SK-N-SH (cell line): ENCODE measurements at regions not wholly inside any gene's neighbourhood (a gene's known extent, or its start where the extent isn't known, plus 50 kb on each side); places are given as distances from the start of the nearest gene placed in this dataset.

Experiments used
- CTCF ChIA-PET: fragments of 300-600, 350-600 bp; formaldehyde crosslinking; extraction: SDS; loops from one replicate; lab custom pipeline; 2021; lab: Yijun Ruan, JAX
- POLR2A ChIA-PET: fragments of 350-600 bp; sonication (Branson Sonifier 250); formaldehyde crosslinking; extraction: SDS; loops from one replicate; lab custom pipeline; 2020; ENCODE audit warnings: antibody characterized with exemption, inconsistent platforms; lab: Yijun Ruan, JAX
- DNase-seq: peaks from one replicate; pipeline ENCODE4 v3.0.0; 2012
- H2AFZ ChIP-seq: fragments of 200-600 bp; sonication (generic); 2 replicates; pipeline ENCODE4 v1.8.1; 2016; ENCODE audit warnings: antibody characterized with exemption, mild to moderate bottlenecking, low read depth
- H3F3A ChIP-seq: fragments of 200-600 bp; sonication (generic); replicated peaks from 2 replicates; pipeline ENCODE3; 2016; ENCODE audit warnings: antibody characterized with exemption, mild to moderate bottlenecking; ENCODE audit not compliant: insufficient read depth
- H3K27ac ChIP-seq, 2 experiments: fragments of 200-500 bp in 1 of 2; fragments of 200-600 bp in 1 of 2; sonication (Bioruptor generic) in 1 of 2; sonication (generic), shearing (Covaris generic) in 1 of 2; 2 replicates each; pipeline versions ENCODE4 v1.5.1 to v1.6.1; 2014 to 2016; ENCODE audit warnings: low read depth in 2 of 2, inconsistent platforms in 1 of 2, low read length in 1 of 2, mild to moderate bottlenecking in 1 of 2, mixed read lengths in 1 of 2
- H3K27me3 ChIP-seq: fragments of 200-600 bp; sonication (generic), shearing (Covaris generic); 2 replicates; pipeline ENCODE4 v1.6.1; 2016; ENCODE audit warnings: mixed run types; ENCODE audit not compliant: insufficient read depth
- H3K36me3 ChIP-seq, 2 experiments: fragments of 200-500 bp in 1 of 2; fragments of 200-600 bp in 1 of 2; sonication (Bioruptor generic) in 1 of 2; sonication (generic) in 1 of 2; replicated peaks in 1 of 2; 2 replicates each; pipeline versions ENCODE3 to v1.5.1; 2014 to 2016; ENCODE audit warnings: low read length in 1 of 2, mild to moderate bottlenecking in 1 of 2; ENCODE audit not compliant: insufficient read depth in 2 of 2, control insufficient read depth in 1 of 2
- H3K4me1 ChIP-seq, 2 experiments: fragments of 200-500 bp in 1 of 2; fragments of 200-600 bp in 1 of 2; sonication (Bioruptor generic) in 1 of 2; sonication (generic), shearing (Covaris generic) in 1 of 2; 2 replicates each; pipeline versions ENCODE4 v1.5.1 to v1.6.1; 2014 to 2016; ENCODE audit warnings: low read depth in 1 of 2, low read length in 1 of 2, mixed run types in 1 of 2; ENCODE audit not compliant: insufficient read depth in 2 of 2, control insufficient read depth in 1 of 2
- H3K4me2 ChIP-seq: fragments of 200-600 bp; sonication (generic), shearing (Covaris generic); 2 replicates; pipeline ENCODE4 v1.6.1; 2017; ENCODE audit warnings: mixed run types
- H3K4me3 ChIP-seq, 2 experiments: fragments of 200-500 bp in 1 of 2; fragments of 200-600 bp in 1 of 2; sonication (Bioruptor generic) in 1 of 2; sonication (generic), shearing (Covaris generic) in 1 of 2; 2 replicates each; pipeline versions ENCODE4 v1.5.1 to v1.8.1; 2014 to 2016; ENCODE audit warnings: low read depth in 2 of 2, inconsistent platforms in 1 of 2, low read length in 1 of 2, mild to moderate bottlenecking in 1 of 2, mixed read lengths in 1 of 2, moderate library complexity in 1 of 2
- H3K79me2 ChIP-seq: fragments of 200-600 bp; sonication (generic); 2 replicates; pipeline ENCODE4 v1.8.1; 2017; ENCODE audit warnings: mild to moderate bottlenecking; ENCODE audit not compliant: insufficient read depth
- H3K9ac ChIP-seq: fragments of 200-600 bp; sonication (generic); 2 replicates; pipeline ENCODE4 v1.6.1; 2017; ENCODE audit warnings: mixed run types
- H3K9me2 ChIP-seq: fragments of 200-600 bp; sonication (generic); 2 replicates; pipeline ENCODE4 v1.6.1; 2017; ENCODE audit warnings: mixed run types
- H3K9me3 ChIP-seq: fragments of 200-600 bp; sonication (generic); 2 replicates; pipeline ENCODE4 v1.6.1; 2017; ENCODE audit warnings: mixed run types, mild to moderate bottlenecking, moderate library complexity
- H4K20me1 ChIP-seq: fragments of 200-600 bp; sonication (generic); 2 replicates; pipeline ENCODE4 v1.6.1; 2017; ENCODE audit warnings: mild to moderate bottlenecking, mixed run types; ENCODE audit not compliant: insufficient read depth
- CHD2 ChIP-seq: fragments of 150-350 bp; IDR thresholded peaks from 2 replicates; pipeline ENCODE4 v1.6.1; 2018; ENCODE audit warnings: low read length; ENCODE audit not compliant: partially characterized antibody
- ELF1 ChIP-seq: IDR thresholded peaks from 2 replicates; pipeline ENCODE4 v1.4.0; 2012
- EP300 ChIP-seq, 2 experiments: IDR thresholded peaks; 2 replicates each; pipeline versions ENCODE4 v1.4.0 to v1.6.1; 2012; ENCODE audit warnings: borderline replicate concordance in 1 of 2, low read depth in 1 of 2, low read length in 1 of 2
- EZH2phosphoT487 ChIP-seq: fragments of 200-600 bp; sonication (generic); IDR thresholded peaks from 2 replicates; pipeline ENCODE4 v1.6.1; 2017; ENCODE audit warnings: low read depth, mixed run types, mild to moderate bottlenecking, antibody characterized with exemption, moderate library complexity, borderline replicate concordance
- FOSL2 ChIP-seq: IDR thresholded peaks from 2 replicates; pipeline ENCODE4 v1.4.0; 2012; ENCODE audit warnings: low read depth, mild to moderate bottlenecking, moderate library complexity, borderline replicate concordance
- FOXJ3 ChIP-seq: sonication (generic); formaldehyde crosslinking; IDR thresholded peaks from 2 replicates; pipeline ENCODE4 v1.5.1; 2020; ENCODE audit warnings: mild to moderate bottlenecking, missing genetic modification reagents
- GABPA ChIP-seq: IDR thresholded peaks from 2 replicates; pipeline ENCODE4 v1.4.0; 2012; ENCODE audit warnings: low read depth, mild to moderate bottlenecking
- GATA2 ChIP-seq: sonication (generic); formaldehyde crosslinking; IDR thresholded peaks from 2 replicates; pipeline ENCODE4 v1.5.0; 2020; ENCODE audit warnings: mild to moderate bottlenecking, missing genetic modification reagents
- MEF2A ChIP-seq: IDR thresholded peaks from 2 replicates; pipeline ENCODE4 v1.4.0; 2012; ENCODE audit warnings: low read depth, borderline replicate concordance
- MXI1 ChIP-seq: IDR thresholded peaks from 2 replicates; pipeline ENCODE4 v1.6.1; 2012; ENCODE audit warnings: mild to moderate bottlenecking, low read depth, low read length, improper control_type of control experiment
- NFIC ChIP-seq: IDR thresholded peaks from 2 replicates; pipeline ENCODE4 v1.4.0; 2012; ENCODE audit warnings: borderline replicate concordance
- NRF1 ChIP-seq: IDR thresholded peaks from 2 replicates; pipeline ENCODE4 v1.6.1; 2012; ENCODE audit warnings: low read depth, mild to moderate bottlenecking, low read length
- POLR2AphosphoS5 ChIP-seq: IDR thresholded peaks from 2 replicates; pipeline ENCODE4 v1.6.1; 2012; ENCODE audit warnings: low read depth, low read length
- RAD21 ChIP-seq: IDR thresholded peaks from 2 replicates; pipeline ENCODE4 v1.6.1; 2012; ENCODE audit warnings: mild to moderate bottlenecking, low read length
- RCOR1 ChIP-seq: fragments of 150-350 bp; IDR thresholded peaks from 2 replicates; pipeline ENCODE4 v1.6.1; 2017; ENCODE audit warnings: antibody characterized with exemption, low read length
- RFX5 ChIP-seq: IDR thresholded peaks from 2 replicates; pipeline ENCODE4 v1.6.1; 2012; ENCODE audit warnings: mild to moderate bottlenecking, improper control_type of control experiment, low read length
- RXRA ChIP-seq: IDR thresholded peaks from 2 replicates; pipeline ENCODE4 v1.4.0; 2012; ENCODE audit warnings: low read depth, mild to moderate bottlenecking, borderline replicate concordance
- SIN3A ChIP-seq: IDR thresholded peaks from 2 replicates; pipeline ENCODE4 v1.6.1; 2012; ENCODE audit warnings: low read depth, mild to moderate bottlenecking, low read length, moderate library complexity, borderline replicate concordance
- SMC3 ChIP-seq: IDR thresholded peaks from 2 replicates; pipeline ENCODE4 v1.6.1; 2012; ENCODE audit warnings: low read depth, low read length, improper control_type of control experiment
- TAF1 ChIP-seq: IDR thresholded peaks from 2 replicates; pipeline ENCODE4 v1.6.1; 2012; ENCODE audit warnings: low read depth, mild to moderate bottlenecking, low read length, moderate library complexity, borderline replicate concordance
- TCF12 ChIP-seq: IDR thresholded peaks from 2 replicates; pipeline ENCODE4 v1.4.0; 2012
- TEAD4 ChIP-seq: IDR thresholded peaks from 2 replicates; pipeline ENCODE4 v1.4.0; 2012; ENCODE audit warnings: mild to moderate bottlenecking, borderline replicate concordance; ENCODE audit not compliant: insufficient read depth
- YY1 ChIP-seq: IDR thresholded peaks from 2 replicates; pipeline ENCODE4 v1.4.0; 2012; ENCODE audit warnings: low read depth, mild to moderate bottlenecking
- WGBS: methylation state at CpG from one replicate; pipeline ENCODE4 v1.1.6; 2017; ENCODE audit warnings: low lambda C conversion rate; 5-methylcytosine and 5-hydroxymethylcytosine counted together
- TF ChIP-seq, protein P1 (sequence below): IDR thresholded peaks from 2 replicates; pipeline ENCODE4; 2012
- TF ChIP-seq, protein P2 (sequence below): IDR thresholded peaks from 2 replicates; pipeline ENCODE4 v1.4.0; 2012; ENCODE audit warnings: low read depth
- TF ChIP-seq, protein P3 (sequence below): IDR thresholded peaks from 2 replicates; pipeline ENCODE4 v1.4.0; 2012; ENCODE audit warnings: low read depth, borderline replicate concordance
- TF ChIP-seq, protein P4 (sequence below): fragments of 200-600 bp; sonication (generic); IDR thresholded peaks from 2 replicates; pipeline ENCODE4 v1.6.1; 2017; ENCODE audit warnings: antibody characterized with exemption, mild to moderate bottlenecking, moderate library complexity
- TF ChIP-seq, protein P5 (sequence below): IDR thresholded peaks from 2 replicates; pipeline ENCODE4 v1.4.0; 2012; ENCODE audit warnings: low read depth, borderline replicate concordance

DNA sequence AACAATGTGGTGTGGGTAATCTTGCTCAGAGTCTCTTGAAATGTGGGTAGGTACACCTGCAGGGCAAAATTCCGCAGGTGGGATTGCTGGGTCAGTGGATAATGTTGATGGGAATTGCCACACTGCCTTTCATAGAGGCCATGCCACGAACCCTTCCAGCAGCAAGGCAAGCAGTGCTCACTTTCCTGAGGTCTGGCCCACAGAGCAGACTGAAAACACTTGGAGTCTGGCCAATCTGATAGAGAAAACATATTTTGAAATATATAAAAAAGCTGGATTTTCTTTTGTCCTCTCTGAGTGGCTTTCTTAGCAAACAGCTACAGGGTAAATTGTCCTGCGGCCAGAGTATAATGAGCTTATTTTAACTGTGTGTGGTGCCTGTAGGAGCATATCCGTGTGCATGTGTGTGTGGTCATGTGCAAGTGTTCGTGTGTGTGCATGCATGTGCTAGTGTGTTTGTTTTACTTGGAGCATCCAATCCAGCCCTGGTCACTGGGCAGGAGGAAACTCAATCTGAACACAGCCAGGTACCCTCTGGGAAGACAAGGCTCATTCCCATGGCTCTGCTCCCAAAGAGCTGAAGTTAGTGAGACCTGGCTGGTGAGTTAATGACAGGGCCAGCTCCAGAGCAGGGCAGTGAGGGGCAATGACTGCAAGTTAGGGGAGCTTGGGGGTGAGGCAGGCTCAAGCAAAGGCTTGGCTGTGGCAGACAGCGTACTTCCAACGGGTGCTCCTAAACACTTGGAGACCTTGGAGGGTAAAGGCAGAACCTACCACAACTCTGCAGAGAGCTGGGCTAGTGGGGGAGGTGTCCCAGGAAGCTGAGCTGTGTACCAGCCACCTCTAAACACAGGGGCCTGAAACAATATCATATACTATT is 91.3 kb downstream of the PLXNA1 start:
- ChIA-PET CTCF (interaction anchor here (0.7 to 1.6 kb wide), 10 partner anchors 15 to 474 kb away, joined by 3 to 5 read pairs (median 4); no protein-coding TSS in a partner anchor), POLR2A (interaction anchor here (0.6 to 1.2 kb wide), 5 partner anchors 58 to 99 kb away, joined by 3 read pairs; no protein-coding TSS in a partner anchor)
- Histone ChIP-seq H3K36me3 (no peaks in the 10 kb centered on the region), H3K9ac (no peak overlapping the region), H3K27ac (peak overlapping the region; percentile 30 to 32; a peak in 3 of 4 replicates), H4K20me1 (no peaks in the 10 kb centered on the region), H2AFZ (no peak overlapping the region), H3K9me2 (no peaks in the 10 kb centered on the region), H3K27me3 (no peaks in the 10 kb centered on the region), H3K9me3 (no peaks in the 10 kb centered on the region), H3K4me1 (peaks cover 0 to 43% of the 10 kb centered on the region in 2 experiments; a peak in 2 of 4 replicates), H3K4me3 (no peak overlapping the region), H3K79me2 (no peaks in the 10 kb centered on the region), H3F3A (peaks cover 4% of the 10 kb centered on the region), H3K4me2 (peak overlapping the region; percentile 47; the same call in 1 of the 2 replicates)
- WGBS, result 38% methylated on average over 7 of the region's 7 CpGs
- DNase-seq, result peak; percentile 82
- TF ChIP-seq, protein P1, sequence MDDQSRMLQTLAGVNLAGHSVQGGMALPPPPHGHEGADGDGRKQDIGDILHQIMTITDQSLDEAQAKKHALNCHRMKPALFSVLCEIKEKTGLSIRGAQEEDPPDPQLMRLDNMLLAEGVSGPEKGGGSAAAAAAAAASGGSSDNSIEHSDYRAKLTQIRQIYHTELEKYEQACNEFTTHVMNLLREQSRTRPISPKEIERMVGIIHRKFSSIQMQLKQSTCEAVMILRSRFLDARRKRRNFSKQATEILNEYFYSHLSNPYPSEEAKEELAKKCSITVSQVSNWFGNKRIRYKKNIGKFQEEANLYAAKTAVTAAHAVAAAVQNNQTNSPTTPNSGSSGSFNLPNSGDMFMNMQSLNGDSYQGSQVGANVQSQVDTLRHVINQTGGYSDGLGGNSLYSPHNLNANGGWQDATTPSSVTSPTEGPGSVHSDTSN, result no peak
- TF ChIP-seq RCOR1, result peak; percentile 80; the same call in 1 of the 2 replicates
- no peak for TF ChIP-seq RAD21
- TF ChIP-seq NFIC, result peak; percentile 70; the same call in 1 of the 2 replicates
- peak; percentile 46; the same call in 1 of the 2 replicates for TF ChIP-seq TCF12
- TF ChIP-seq EZH2phosphoT487, result no peak
- TF ChIP-seq, protein P2, sequence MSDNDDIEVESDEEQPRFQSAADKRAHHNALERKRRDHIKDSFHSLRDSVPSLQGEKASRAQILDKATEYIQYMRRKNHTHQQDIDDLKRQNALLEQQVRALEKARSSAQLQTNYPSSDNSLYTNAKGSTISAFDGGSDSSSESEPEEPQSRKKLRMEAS, result no peak
- no peak for TF ChIP-seq SMC3
- TF ChIP-seq, protein P3, sequence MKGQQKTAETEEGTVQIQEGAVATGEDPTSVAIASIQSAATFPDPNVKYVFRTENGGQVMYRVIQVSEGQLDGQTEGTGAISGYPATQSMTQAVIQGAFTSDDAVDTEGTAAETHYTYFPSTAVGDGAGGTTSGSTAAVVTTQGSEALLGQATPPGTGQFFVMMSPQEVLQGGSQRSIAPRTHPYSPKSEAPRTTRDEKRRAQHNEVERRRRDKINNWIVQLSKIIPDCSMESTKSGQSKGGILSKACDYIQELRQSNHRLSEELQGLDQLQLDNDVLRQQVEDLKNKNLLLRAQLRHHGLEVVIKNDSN, result no peak
- 0 out of 2 replicates have a peak, but pooled peaks have one; percentile 35 for TF ChIP-seq FOXJ3 (CRISPR knock-in tag)
- peak; percentile 28 for TF ChIP-seq CHD2
- no peak for TF ChIP-seq SIN3A
- TF ChIP-seq, protein P4, sequence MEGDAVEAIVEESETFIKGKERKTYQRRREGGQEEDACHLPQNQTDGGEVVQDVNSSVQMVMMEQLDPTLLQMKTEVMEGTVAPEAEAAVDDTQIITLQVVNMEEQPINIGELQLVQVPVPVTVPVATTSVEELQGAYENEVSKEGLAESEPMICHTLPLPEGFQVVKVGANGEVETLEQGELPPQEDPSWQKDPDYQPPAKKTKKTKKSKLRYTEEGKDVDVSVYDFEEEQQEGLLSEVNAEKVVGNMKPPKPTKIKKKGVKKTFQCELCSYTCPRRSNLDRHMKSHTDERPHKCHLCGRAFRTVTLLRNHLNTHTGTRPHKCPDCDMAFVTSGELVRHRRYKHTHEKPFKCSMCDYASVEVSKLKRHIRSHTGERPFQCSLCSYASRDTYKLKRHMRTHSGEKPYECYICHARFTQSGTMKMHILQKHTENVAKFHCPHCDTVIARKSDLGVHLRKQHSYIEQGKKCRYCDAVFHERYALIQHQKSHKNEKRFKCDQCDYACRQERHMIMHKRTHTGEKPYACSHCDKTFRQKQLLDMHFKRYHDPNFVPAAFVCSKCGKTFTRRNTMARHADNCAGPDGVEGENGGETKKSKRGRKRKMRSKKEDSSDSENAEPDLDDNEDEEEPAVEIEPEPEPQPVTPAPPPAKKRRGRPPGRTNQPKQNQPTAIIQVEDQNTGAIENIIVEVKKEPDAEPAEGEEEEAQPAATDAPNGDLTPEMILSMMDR, result no peak
- no peak for TF ChIP-seq NRF1
- no peak for TF ChIP-seq ELF1
- no peak for TF ChIP-seq FOSL2
- TF ChIP-seq TEAD4, result no peak
- no peak for TF ChIP-seq RFX5
- TF ChIP-seq MEF2A, result no peak
- TF ChIP-seq, protein P5, sequence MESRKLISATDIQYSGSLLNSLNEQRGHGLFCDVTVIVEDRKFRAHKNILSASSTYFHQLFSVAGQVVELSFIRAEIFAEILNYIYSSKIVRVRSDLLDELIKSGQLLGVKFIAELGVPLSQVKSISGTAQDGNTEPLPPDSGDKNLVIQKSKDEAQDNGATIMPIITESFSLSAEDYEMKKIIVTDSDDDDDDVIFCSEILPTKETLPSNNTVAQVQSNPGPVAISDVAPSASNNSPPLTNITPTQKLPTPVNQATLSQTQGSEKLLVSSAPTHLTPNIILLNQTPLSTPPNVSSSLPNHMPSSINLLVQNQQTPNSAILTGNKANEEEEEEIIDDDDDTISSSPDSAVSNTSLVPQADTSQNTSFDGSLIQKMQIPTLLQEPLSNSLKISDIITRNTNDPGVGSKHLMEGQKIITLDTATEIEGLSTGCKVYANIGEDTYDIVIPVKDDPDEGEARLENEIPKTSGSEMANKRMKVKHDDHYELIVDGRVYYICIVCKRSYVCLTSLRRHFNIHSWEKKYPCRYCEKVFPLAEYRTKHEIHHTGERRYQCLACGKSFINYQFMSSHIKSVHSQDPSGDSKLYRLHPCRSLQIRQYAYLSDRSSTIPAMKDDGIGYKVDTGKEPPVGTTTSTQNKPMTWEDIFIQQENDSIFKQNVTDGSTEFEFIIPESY, result no peak
- TF ChIP-seq GATA2, result peak; percentile 84
- TF ChIP-seq YY1, result no peak
- TF ChIP-seq GABPA, result no peak
- no peak for TF ChIP-seq POLR2AphosphoS5
- TF ChIP-seq MXI1, result no peak
- TF ChIP-seq RXRA, result no peak
- peak in 1 of 2 experiments; percentile 62; a peak in 1 of 4 replicates for TF ChIP-seq EP300 (IDR thresholded peaks at IDR 0.05; ENCODE audit: borderline replicate concordance in 1 of 2, low read depth in 1 of 2, low read length in 1 of 2)
- no peak for TF ChIP-seq TAF1
